A549 (cell line): ENCODE measurements at regions not wholly inside any gene's neighbourhood (a gene's known extent, or its start where the extent isn't known, plus 50 kb on each side); places are given as distances from the start of the nearest gene placed in this dataset.
A peak's percentile ranks its signal among the peaks of the same experiment; 100 is the strongest.

ENCODE experiments used
- ATAC-seq, 2 experiments: fragments of 200-7000 bp in 1 of 2; fragments of >200 bp in 1 of 2; cut with Nextera tagmentation in 1 of 2; cut with Tn5 transposase in 1 of 2; 3 replicates each; pipeline versions ENCODE4 v1.8.0 to v1.9.1; 2018 to 2020; ENCODE audit warnings: mild to moderate bottlenecking in 1 of 2, moderate library complexity in 1 of 2
- CTCF ChIA-PET: fragments of 300-600 bp; sonication (Branson Sonifier 250); formaldehyde crosslinking; extraction: SDS; loops from one replicate; lab custom pipeline; 2021; ENCODE audit warnings: antibody characterized with exemption, inconsistent platforms; lab: Yijun Ruan, JAX
- POLR2A ChIA-PET: fragments of 350-600 bp; formaldehyde crosslinking; extraction: SDS; loops from one replicate; lab custom pipeline; 2021; ENCODE audit warnings: antibody characterized with exemption, inconsistent platforms; lab: Yijun Ruan, JAX
- DNase-seq, 2 experiments: peaks; one replicate each; pipeline versions ENCODE4 v3.0.0 to v3.0.0-alpha.2; 2011 to 2016; ENCODE audit warnings: low read depth in 1 of 2, low spot score in 1 of 2
- FAIRE-seq: peaks from 2 replicates; lab custom pipeline; 2011; peaks lifted over from hg19 to GRCh38; lab: Jason Lieb, UNC
- H3K27ac ChIP-seq, 2 experiments: fragments of >200 bp; sonication (Bioruptor Twin); formaldehyde crosslinking; 3 replicates each; pipeline ENCODE4 v1.5.1; 2016 to 2017
- H3K4me1 ChIP-seq: fragments of >200 bp; sonication (Bioruptor Twin); formaldehyde crosslinking; 3 replicates; pipeline ENCODE4 v1.6.1; 2016
- H3K4me2 ChIP-seq: fragments of >200 bp; sonication (Bioruptor Twin); formaldehyde crosslinking; 3 replicates; pipeline ENCODE4 v1.6.1; 2016
- H3K4me3 ChIP-seq: fragments of >200 bp; sonication (Bioruptor Twin); formaldehyde crosslinking; 3 replicates; pipeline ENCODE4 v1.5.1; 2016
- H3K9me3 ChIP-seq: fragments of >200 bp; sonication (Bioruptor Twin); formaldehyde crosslinking; 3 replicates; pipeline ENCODE4 v1.6.1; 2016
- CBX2 ChIP-seq: fragments of 200-600 bp; sonication (generic); IDR thresholded peaks from 2 replicates; pipeline ENCODE4 v1.6.1; 2016; ENCODE audit warnings: low read depth, mild to moderate bottlenecking, borderline replicate concordance
- CEBPB ChIP-seq, 2 experiments: fragments of >200 bp in 1 of 2; sonication (Bioruptor Twin) in 1 of 2; formaldehyde crosslinking in 1 of 2; IDR thresholded peaks; 2 replicates each; pipeline ENCODE4 v1.6.1; 2012 to 2016
- E2F6 ChIP-seq: IDR thresholded peaks from 2 replicates; pipeline ENCODE4 v1.6.1; 2012; ENCODE audit warnings: low read depth, borderline replicate concordance
- EHMT2 ChIP-seq: fragments of 200-600 bp; sonication (generic); IDR thresholded peaks from 2 replicates; pipeline ENCODE4 v1.6.1; 2016; ENCODE audit warnings: antibody characterized with exemption, low read depth, mild to moderate bottlenecking, moderate library complexity
- EP300 ChIP-seq, 2 experiments: fragments of >200 bp; sonication (Bioruptor Twin); formaldehyde crosslinking; IDR thresholded peaks; 2 replicates in 1 of 2; 3 replicates in 1 of 2; pipeline ENCODE4 v1.6.1; 2016 to 2017
- ESRRA ChIP-seq: fragments of 150-350 bp; IDR thresholded peaks from 2 replicates; pipeline ENCODE4 v1.6.1; 2014; ENCODE audit warnings: mild to moderate bottlenecking, low read length, borderline replicate concordance
- FOSB ChIP-seq: fragments of 250-450 bp; sonication (Bioruptor Pico); IDR thresholded peaks from 2 replicates; pipeline ENCODE4 v1.5.0; 2020; ENCODE audit warnings: mild to moderate bottlenecking, moderate library complexity
- FOSL2 ChIP-seq, 2 experiments: fragments of 450-650 bp in 1 of 2; fragments of >200 bp in 1 of 2; sonication (Bioruptor Twin) in 1 of 2; formaldehyde crosslinking; IDR thresholded peaks; 2 replicates each; pipeline versions ENCODE4 v1.5.0 to v1.6.1; 2016 to 2020; ENCODE audit warnings: mild to moderate bottlenecking in 1 of 2, moderate library complexity in 1 of 2
- HOXB5 ChIP-seq: fragments of 250-450 bp; sonication (Bioruptor Pico); IDR thresholded peaks from 2 replicates; pipeline ENCODE4 v1.5.0; 2020; ENCODE audit warnings: mild to moderate bottlenecking, moderate library complexity
- JUN ChIP-seq, 2 experiments: fragments of >200 bp; sonication (Bioruptor Twin); formaldehyde crosslinking; IDR thresholded peaks; 2 replicates in 1 of 2; 3 replicates in 1 of 2; pipeline ENCODE4 v1.6.1; 2016 to 2017
- MAFK ChIP-seq: fragments of 450-650 bp; IDR thresholded peaks from 2 replicates; pipeline ENCODE4 v1.6.1; 2014; ENCODE audit not compliant: partially characterized antibody
- MAX ChIP-seq: IDR thresholded peaks from 2 replicates; pipeline ENCODE4 v1.6.1; 2012
- MAZ ChIP-seq: fragments of 150-350 bp; IDR thresholded peaks from 2 replicates; pipeline ENCODE4 v1.6.1; 2014; ENCODE audit warnings: antibody characterized with exemption, low read depth, low read length, borderline replicate concordance
- MYC ChIP-seq: IDR thresholded peaks from 2 replicates; pipeline ENCODE4 v1.6.1; 2012; ENCODE audit warnings: mild to moderate bottlenecking, inconsistent platforms, low read length, improper control_type of control experiment, borderline replicate concordance
- NR3C1 ChIP-seq: fragments of >200 bp; sonication (Bioruptor Twin); formaldehyde crosslinking; IDR thresholded peaks from 3 replicates; pipeline ENCODE4 v1.6.1; 2017
- RARB ChIP-seq: fragments of 250-450 bp; sonication (Bioruptor Pico); IDR thresholded peaks from 2 replicates; pipeline ENCODE4 v1.8.0; 2021; ENCODE audit warnings: mild to moderate bottlenecking, moderate library complexity
- RCOR1 ChIP-seq: fragments of 150-350 bp; IDR thresholded peaks from 2 replicates; pipeline ENCODE4 v1.6.1; 2014; ENCODE audit warnings: antibody characterized with exemption, low read length, low read depth
- SREBF2 ChIP-seq: fragments of 450-650 bp; IDR thresholded peaks from 2 replicates; pipeline ENCODE4 v1.6.1; 2014; ENCODE audit warnings: mild to moderate bottlenecking, moderate library complexity
- ZC3H11A ChIP-seq: fragments of 450-650 bp; IDR thresholded peaks from 2 replicates; pipeline ENCODE4 v1.6.1; 2014; ENCODE audit warnings: antibody characterized with exemption, mild to moderate bottlenecking
- ZSCAN20 ChIP-seq: fragments of 250-450 bp; sonication (Bioruptor Pico); IDR thresholded peaks from 2 replicates; pipeline ENCODE4 v1.8.0; 2022; ENCODE audit warnings: mild to moderate bottlenecking, moderate library complexity
- WGBS: methylation state at CpG from one replicate; pipeline ENCODE4 v1.1.6; 2017; ENCODE audit errors: missing lambda C conversion rate; 5-methylcytosine and 5-hydroxymethylcytosine counted together
- TF ChIP-seq, protein P1 (sequence below): fragments of 200-600 bp; sonication (generic); IDR thresholded peaks from 2 replicates; pipeline ENCODE4 v1.6.1; 2016; ENCODE audit warnings: antibody characterized with exemption, mild to moderate bottlenecking, moderate library complexity

DNA sequence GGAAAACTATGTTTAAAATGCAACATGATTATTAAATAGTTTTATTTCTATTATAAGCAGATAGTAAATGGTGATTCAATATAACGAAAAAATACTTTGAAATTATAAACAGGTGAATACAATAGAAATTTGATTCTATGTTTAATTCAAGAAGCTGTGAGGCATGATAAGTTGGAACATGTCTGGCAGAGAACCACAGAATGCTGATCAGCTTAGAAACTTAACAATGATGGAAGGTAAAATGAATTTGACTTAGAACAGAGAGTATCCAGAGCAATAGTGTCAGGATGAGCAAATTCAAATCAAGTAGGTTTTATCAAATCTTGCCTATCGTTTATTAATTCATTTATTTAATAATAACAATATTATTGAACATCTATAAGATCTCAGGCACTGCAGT is 83.4 kb upstream of the ADGRL4 start:
- DNase-seq (no peak), ATAC-seq (no peak), FAIRE-seq (no peak)
- H3K4me2 ChIP-seq: no peak overlapping the region
- WGBS: 22% methylated on average over 2 of the region's 2 CpGs
- H3K4me1 ChIP-seq: no peaks in the 10 kb centered on the region
- no peak overlapping the region for H3K4me3 ChIP-seq
- H3K27ac ChIP-seq: no peak overlapping the region
- ChIA-PET CTCF (no interaction called here), POLR2A (no interaction called here)
- H3K9me3 ChIP-seq: no peaks in the 10 kb centered on the region
- no peak for TF ChIP-seq ZSCAN20 (CRISPR knock-in tag)

DNA sequence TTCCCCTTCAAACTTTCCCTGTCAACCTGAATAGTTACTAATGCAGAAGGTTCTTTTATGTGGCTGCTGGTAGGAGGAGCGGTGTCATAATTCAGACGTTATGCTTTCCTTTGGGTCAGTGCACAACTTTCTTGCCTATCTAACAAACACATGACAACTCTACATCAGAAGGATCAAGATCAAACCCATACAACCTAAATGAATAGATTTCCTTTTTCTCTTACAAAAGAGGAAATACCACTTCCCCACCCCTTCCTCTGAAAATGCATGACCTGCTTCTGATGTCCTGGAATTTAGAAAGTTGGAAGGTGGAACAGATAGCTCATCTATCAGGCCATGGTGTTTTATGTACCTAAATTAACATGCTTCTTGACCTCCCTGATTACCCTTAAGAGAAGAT is 75.7 kb upstream of the ADGRL4 start:
- 74% methylated on average over 2 of the region's 2 CpGs for WGBS
- no peak for TF ChIP-seq EP300 (IDR thresholded peaks at IDR 0.05)
- TF ChIP-seq CBX2: no peak
- no peak for TF ChIP-seq RCOR1
- TF ChIP-seq JUN (IDR thresholded peaks at IDR 0.05): no peak
- no peak for TF ChIP-seq CEBPB (IDR thresholded peaks at IDR 0.05)
- TF ChIP-seq E2F6: no peak
- TF ChIP-seq FOSB (CRISPR knock-in tag): no peak
- TF ChIP-seq SREBF2: no peak
- TF ChIP-seq EHMT2: no peak
- TF ChIP-seq MYC: no peak
- TF ChIP-seq, protein P1, sequence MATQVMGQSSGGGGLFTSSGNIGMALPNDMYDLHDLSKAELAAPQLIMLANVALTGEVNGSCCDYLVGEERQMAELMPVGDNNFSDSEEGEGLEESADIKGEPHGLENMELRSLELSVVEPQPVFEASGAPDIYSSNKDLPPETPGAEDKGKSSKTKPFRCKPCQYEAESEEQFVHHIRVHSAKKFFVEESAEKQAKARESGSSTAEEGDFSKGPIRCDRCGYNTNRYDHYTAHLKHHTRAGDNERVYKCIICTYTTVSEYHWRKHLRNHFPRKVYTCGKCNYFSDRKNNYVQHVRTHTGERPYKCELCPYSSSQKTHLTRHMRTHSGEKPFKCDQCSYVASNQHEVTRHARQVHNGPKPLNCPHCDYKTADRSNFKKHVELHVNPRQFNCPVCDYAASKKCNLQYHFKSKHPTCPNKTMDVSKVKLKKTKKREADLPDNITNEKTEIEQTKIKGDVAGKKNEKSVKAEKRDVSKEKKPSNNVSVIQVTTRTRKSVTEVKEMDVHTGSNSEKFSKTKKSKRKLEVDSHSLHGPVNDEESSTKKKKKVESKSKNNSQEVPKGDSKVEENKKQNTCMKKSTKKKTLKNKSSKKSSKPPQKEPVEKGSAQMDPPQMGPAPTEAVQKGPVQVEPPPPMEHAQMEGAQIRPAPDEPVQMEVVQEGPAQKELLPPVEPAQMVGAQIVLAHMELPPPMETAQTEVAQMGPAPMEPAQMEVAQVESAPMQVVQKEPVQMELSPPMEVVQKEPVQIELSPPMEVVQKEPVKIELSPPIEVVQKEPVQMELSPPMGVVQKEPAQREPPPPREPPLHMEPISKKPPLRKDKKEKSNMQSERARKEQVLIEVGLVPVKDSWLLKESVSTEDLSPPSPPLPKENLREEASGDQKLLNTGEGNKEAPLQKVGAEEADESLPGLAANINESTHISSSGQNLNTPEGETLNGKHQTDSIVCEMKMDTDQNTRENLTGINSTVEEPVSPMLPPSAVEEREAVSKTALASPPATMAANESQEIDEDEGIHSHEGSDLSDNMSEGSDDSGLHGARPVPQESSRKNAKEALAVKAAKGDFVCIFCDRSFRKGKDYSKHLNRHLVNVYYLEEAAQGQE: no peak
- no peak for TF ChIP-seq HOXB5 (CRISPR knock-in tag)
- TF ChIP-seq ESRRA: no peak
- TF ChIP-seq RARB (CRISPR knock-in tag): no peak
- TF ChIP-seq ZC3H11A: no peak
- no peak for TF ChIP-seq MAX
- no peak for TF ChIP-seq MAZ
- TF ChIP-seq NR3C1: no peak
- Histone ChIP-seq H3K4me3 (no peak overlapping the region), H3K4me2 (no peak overlapping the region), H3K9me3 (no peaks in the 10 kb centered on the region), H3K4me1 (no peaks in the 10 kb centered on the region), H3K27ac (no peak overlapping the region)
- POLR2A ChIA-PET: no interaction called here
- CTCF ChIA-PET: no interaction called here
- no peak for FAIRE-seq
- no peak for ATAC-seq
- DNase-seq: no peak

- ATAC-seq (no peak), DNase-seq (peak in 1 of 2 experiments; percentile 4), FAIRE-seq (no peak)
- Histone ChIP-seq H3K4me1 (no peaks in the 10 kb centered on the region), H3K4me2 (no peak overlapping the region), H3K9me3 (no peaks in the 10 kb centered on the region), H3K27ac (no peak overlapping the region), H3K4me3 (no peak overlapping the region)
- CTCF ChIA-PET: no interaction called here
- POLR2A ChIA-PET: no interaction called here
- no peak for TF ChIP-seq RCOR1
- no peak for TF ChIP-seq FOSL2 (IDR thresholded peaks at IDR 0.05)
- TF ChIP-seq FOSL2 (CRISPR knock-in tag; IDR thresholded peaks at IDR 0.05): peak; percentile 40; the same call in 1 of the 2 replicates
- TF ChIP-seq MAFK: peak; percentile 26
These were observed 73.2 kb upstream of the ADGRL4 start for GRCh38 chr1:79079770-79080169.
